ENCODE measurements at regions not wholly inside any gene's neighbourhood (a gene's known extent, or its start where the extent isn't known, plus 50 kb on each side); places are given as distances from the start of the nearest gene placed in this dataset.

DNA sequence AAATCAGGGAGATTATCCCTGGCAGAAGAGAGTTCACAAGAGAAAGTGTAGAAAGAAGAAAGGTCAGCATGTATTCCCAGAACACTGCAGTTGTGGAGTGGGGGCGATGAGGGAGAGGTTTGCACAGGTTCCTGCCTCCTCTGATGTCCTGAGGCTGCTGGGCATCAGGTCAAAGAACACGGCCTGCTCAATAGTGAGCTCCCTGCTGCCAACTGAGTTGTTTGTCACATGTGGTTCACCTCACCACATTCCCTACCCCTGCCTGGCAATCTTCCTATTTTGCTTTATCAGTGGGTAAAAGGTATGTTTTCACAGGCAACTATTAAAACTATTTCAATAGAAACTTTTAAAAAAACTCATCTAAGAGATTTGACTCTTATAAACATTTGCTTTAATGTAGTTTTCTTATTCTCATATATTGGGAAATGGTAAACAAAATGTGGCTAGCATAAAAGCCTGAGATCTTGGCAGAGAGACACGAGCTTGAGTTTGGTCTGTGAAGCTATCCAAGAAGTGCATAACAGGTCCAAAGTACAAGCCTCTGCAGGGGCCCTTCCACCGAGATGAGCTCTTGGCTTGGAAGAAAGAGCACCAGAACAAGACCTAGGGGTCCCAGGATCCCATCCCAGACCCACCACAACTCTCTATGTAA is 123.9 kb upstream of the SRD5A2 start:
- TF ChIP-seq, protein P1, sequence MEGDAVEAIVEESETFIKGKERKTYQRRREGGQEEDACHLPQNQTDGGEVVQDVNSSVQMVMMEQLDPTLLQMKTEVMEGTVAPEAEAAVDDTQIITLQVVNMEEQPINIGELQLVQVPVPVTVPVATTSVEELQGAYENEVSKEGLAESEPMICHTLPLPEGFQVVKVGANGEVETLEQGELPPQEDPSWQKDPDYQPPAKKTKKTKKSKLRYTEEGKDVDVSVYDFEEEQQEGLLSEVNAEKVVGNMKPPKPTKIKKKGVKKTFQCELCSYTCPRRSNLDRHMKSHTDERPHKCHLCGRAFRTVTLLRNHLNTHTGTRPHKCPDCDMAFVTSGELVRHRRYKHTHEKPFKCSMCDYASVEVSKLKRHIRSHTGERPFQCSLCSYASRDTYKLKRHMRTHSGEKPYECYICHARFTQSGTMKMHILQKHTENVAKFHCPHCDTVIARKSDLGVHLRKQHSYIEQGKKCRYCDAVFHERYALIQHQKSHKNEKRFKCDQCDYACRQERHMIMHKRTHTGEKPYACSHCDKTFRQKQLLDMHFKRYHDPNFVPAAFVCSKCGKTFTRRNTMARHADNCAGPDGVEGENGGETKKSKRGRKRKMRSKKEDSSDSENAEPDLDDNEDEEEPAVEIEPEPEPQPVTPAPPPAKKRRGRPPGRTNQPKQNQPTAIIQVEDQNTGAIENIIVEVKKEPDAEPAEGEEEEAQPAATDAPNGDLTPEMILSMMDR (IDR thresholded peaks at IDR 0.05): no peak
- no peak for DNase-seq
- no peak overlapping the region for H3K27ac ChIP-seq

DNA sequence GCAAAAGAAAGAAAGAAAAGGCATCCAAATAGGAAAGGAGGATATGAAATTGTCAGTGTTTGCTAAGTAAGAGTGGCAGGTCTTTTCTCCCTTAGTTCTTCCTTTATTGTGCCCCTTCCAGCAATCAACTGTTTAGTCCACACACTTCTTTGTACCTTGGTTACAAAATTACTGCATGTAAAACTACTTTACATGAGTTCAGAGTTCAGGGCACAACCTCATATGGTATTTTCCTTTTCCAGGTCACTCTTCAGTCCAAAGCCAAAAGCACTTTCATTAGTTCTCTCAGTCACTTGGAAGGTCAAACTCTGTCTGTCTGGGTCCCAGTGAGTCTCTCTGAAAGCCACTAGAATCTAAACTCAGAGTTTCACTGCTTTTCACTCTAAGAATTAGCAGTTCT is 122.5 kb upstream of the SRD5A2 start:
- no peak overlapping the region for H3K4me3 ChIP-seq
- DNase-seq (no peak), ATAC-seq (no peak)
- no peak overlapping the region for H3K27ac ChIP-seq
- H3K27me3 ChIP-seq: no peaks in the 10 kb centered on the region
- no peaks in the 10 kb centered on the region for H3K36me3 ChIP-seq
- H3K4me1 ChIP-seq: no peaks in the 10 kb centered on the region
- peaks cover 15% of the 10 kb centered on the region for H3K9me3 ChIP-seq
- intact Hi-C loops (cut with DNase I): no loop called here
- TF ChIP-seq, protein P1 (IDR thresholded peaks at IDR 0.05): no peak

More for the DNA sequence above, 123.9 kb upstream of the SRD5A2 start:
- Histone ChIP-seq H3K27me3 (no peaks in the 10 kb centered on the region), H3K4me3 (no peak overlapping the region), H3K9me3 (peaks cover under 1% of the 10 kb centered on the region), H3K4me1 (no peaks in the 10 kb centered on the region), H3K36me3 (no peaks in the 10 kb centered on the region)
- no peak for ATAC-seq
- intact Hi-C loops (cut with DNase I): no loop called here

DNA sequence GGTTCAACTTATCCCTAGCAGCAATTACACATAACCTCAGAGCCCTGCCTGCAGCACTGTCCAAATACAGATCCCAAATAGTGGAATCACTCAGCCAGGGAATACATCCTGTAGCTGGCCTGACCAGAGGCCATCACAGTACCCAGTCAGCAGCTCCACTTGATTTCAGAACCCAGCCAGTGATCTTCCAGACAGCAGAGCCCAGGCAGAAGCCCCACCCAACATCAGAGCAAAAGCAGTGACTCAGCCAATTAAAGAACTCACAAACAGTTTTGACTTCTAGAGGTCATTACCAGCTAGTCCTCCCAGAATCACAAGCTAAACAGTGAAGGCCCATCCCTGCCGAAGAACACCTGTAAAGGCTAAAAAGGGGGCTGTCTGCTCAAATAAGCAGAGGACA is 118.0 kb upstream of the SRD5A2 start:
- intact Hi-C loops (cut with DNase I): no loop called here
- H3K4me1 ChIP-seq: no peaks in the 10 kb centered on the region
- H3K27me3 ChIP-seq: no peaks in the 10 kb centered on the region
- H3K4me3 ChIP-seq: no peak overlapping the region
- H3K9me3 ChIP-seq: peaks cover 28% of the 10 kb centered on the region
- DNase-seq (no peak), ATAC-seq (no peak)
- TF ChIP-seq, protein P1 (IDR thresholded peaks at IDR 0.05): no peak
- H3K27ac ChIP-seq: no peak overlapping the region
- no peaks in the 10 kb centered on the region for H3K36me3 ChIP-seq

DNA sequence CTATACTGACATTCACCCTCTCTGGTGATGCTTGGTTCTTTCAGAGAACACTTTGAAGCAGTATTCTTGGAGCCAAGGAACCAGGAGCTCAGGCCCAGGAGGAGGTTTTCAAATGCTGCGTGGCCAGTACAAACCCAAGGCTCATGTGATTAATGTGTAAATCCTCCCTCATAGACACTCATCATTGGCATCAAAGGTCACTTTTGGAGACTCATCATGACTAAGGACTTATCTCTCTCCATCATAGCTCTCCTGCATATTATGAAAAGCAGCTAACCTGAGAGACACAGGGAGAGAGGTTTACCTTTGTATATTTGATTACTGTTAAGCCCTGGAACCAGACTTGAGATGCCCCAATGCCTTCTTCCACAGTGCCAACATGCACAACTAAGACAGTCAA is 115.3 kb upstream of the SRD5A2 start:
- no peaks in the 10 kb centered on the region for H3K36me3 ChIP-seq
- H3K9me3 ChIP-seq: peaks cover 42% of the 10 kb centered on the region
- intact Hi-C loops (cut with DNase I): no loop called here
- DNase-seq: no peak
- H3K27ac ChIP-seq: no peak overlapping the region
- ATAC-seq: no peak
- no peak overlapping the region for H3K4me3 ChIP-seq
- TF ChIP-seq, protein P1 (IDR thresholded peaks at IDR 0.05): no peak
- H3K4me1 ChIP-seq: no peaks in the 10 kb centered on the region
- H3K27me3 ChIP-seq: no peaks in the 10 kb centered on the region

DNA sequence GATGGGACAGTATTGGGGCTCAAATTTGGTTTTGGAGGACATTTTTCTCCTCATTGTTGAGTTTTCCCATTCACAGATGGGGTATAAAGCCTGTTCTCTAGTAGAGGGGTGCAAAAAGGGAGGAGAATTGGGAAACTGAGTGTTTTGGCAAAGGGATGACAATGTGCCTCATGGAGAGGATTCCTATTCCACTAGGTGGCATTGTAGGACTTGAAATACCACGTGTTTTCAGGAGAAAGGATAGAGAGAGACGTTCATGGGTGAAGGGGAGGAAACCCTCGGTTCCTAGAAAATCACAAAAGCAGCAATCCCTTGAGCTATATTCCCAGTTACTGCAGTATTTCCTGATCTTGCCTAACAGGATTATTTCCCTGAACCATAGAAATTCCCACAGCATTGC is 113.7 kb upstream of the SRD5A2 start:
- Histone ChIP-seq H3K27ac (no peak overlapping the region), H3K4me3 (no peak overlapping the region), H3K36me3 (no peaks in the 10 kb centered on the region), H3K4me1 (no peaks in the 10 kb centered on the region), H3K9me3 (peaks cover 39% of the 10 kb centered on the region), H3K27me3 (no peaks in the 10 kb centered on the region)
- no peak for DNase-seq
- TF ChIP-seq, protein P1 (IDR thresholded peaks at IDR 0.05): no peak
- no peak for ATAC-seq
- intact Hi-C loops (cut with DNase I): no loop called here

DNA sequence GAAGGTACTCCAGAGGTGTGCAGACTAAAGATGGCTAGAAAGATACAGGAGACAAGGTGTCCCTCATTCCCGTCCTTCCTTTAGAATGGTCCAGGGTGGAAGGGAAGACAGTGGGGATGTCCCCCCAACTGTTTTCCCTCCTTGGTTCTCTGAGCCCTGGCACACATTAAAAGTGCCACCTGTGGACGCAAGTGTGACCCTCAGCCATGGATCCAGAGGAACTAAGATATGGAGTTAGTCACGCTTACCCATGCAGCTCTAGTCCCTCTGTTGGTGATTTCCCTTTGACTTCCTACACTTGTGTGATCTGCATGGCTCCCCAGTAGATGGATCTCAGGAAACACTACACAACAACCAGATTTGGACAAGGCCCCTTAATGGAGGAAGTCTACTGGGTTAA is 113.1 kb upstream of the SRD5A2 start:
- Histone ChIP-seq H3K36me3 (no peaks in the 10 kb centered on the region), H3K27me3 (no peaks in the 10 kb centered on the region), H3K4me1 (no peaks in the 10 kb centered on the region), H3K9me3 (peaks cover 34% of the 10 kb centered on the region), H3K27ac (no peak overlapping the region), H3K4me3 (no peak overlapping the region)
- intact Hi-C loops (cut with DNase I): no loop called here
- TF ChIP-seq, protein P1 (IDR thresholded peaks at IDR 0.05): no peak
- DNase-seq (no peak), ATAC-seq (no peak)
